Iris pigment epithelial cell (primary cell): ENCODE measurements at regions not wholly inside any gene's neighbourhood (a gene's known extent, or its start where the extent isn't known, plus 50 kb on each side); places are given as distances from the start of the nearest gene placed in this dataset.
A peak's percentile ranks its signal among the peaks of the same experiment; 100 is the strongest.

Experiments
- DNase-seq: peaks from one replicate; pipeline ENCODE4 v3.0.0-alpha.2; 2011; ENCODE audit warnings: low read depth

DNA sequence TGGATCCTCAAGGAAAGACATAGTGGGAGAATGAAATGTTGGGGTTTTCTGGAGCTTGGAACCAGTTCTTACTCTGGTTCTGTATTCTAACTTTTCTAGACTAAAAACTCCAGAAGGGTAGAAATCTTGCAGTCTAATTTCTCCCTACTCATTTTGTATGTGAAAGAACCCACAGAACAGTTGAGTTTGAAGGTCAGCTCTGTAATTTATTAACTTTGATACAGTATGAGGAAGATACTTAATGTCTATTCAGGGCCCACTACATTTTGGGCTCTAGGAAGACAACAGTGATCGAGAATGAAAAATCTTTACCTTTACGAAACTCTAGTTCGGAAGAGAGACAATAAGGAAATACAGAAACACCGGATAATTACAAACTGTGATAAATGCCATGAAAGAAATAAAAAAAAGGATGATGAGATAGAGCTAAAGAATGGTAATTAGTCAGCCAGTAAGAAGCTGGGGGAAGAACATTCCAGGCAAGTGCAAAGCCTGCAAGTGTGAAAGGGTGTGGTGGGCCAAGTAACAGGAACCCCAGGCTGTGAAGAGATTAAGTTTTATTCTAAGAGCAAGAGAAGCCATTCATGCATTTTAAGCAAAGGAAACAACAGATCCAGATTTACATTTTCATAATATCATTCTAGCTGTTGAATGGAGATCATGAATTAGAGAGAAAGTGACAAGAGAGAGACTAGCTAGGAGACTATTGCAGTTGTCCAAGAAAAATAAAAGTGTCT, 159.9 kb upstream of the HMCN1 start:
- DNase-seq: peak; percentile 14

GRCh38 chr1:185573677-185574076, 160.5 kb upstream of the HMCN1 start:
- no peak for DNase-seq

DNA sequence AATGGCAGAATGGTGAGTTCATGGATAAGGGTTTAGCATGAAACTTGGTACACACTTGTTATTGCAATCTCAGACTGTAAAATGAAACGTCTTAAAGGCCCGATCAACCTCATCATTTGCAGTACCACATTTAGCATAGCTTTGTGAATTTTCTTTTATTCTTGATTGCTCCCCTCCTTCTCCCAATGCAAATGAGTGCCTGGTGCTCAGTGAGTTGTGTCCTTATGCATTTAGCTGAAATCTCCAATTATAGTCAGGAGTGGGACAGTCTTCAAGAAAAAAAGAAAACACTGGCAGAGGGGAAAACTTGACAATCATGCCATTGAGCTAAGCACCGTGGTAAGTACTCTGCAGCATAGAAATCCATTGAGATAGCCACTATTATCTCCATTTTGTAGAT, 161.0 kb upstream of the HMCN1 start:
- no peak for DNase-seq

DNA sequence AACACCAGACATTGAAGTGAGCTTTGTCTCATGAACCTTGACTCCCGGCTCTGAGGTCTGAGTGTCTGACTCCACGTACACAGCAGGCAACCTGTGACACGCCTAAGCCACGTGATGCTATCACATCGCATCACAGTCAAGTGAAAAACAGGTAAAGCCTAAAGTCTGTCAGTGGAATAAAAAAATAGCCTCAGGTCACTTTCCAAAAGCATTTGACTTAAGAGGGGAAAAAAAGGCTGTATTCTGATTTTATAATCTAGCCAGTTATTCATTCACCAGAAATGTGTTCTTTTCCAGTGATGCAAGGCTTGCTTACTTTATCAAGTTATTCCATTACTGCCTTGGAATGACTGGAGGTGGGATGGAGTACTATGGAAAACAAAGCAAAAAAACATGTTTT, 163.2 kb upstream of the HMCN1 start:
- DNase-seq: no peak

- no peak for DNase-seq
Measured at GRCh38 chr1:185568155-185569123, 165.8 kb upstream of the HMCN1 start.

DNA sequence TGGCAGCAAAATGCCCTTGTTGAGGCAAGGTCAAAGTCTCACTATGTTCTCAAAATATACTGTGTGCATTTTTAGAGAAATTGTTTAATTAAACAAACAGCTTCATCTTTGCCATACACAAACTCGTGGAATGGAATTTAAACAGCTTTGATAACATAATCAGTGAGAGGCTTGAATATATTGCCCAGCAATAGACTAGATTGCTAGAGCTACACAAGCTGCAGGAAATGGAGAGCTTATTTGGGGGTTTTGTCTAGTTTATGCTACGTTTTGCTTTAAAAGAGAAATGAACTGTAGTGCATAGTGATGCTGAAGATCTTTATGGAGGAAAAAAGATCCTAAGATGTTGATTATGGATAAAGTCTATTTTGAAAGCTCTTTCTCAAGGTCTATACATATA, 166.8 kb upstream of the HMCN1 start:
- DNase-seq: no peak

GRCh38 chr1:185566995-185567394, 167.2 kb upstream of the HMCN1 start:
- peak; percentile 67 for DNase-seq

- peak; percentile 65 for DNase-seq
Measured at GRCh38 chr1:185565302-185565701, 168.9 kb upstream of the HMCN1 start.

- DNase-seq: no peak
Measured at GRCh38 chr1:185564816-185565215, 169.4 kb upstream of the HMCN1 start.

- no peak for DNase-seq
Measured at GRCh38 chr1:185562461-185563359, 171.5 kb upstream of the HMCN1 start.

- peak; percentile 66 for DNase-seq
Measured at GRCh38 chr1:185561629-185562028, 172.6 kb upstream of the HMCN1 start.

GRCh38 chr1:185560760-185561159, 173.4 kb upstream of the HMCN1 start:
- no peak for DNase-seq

- peak; percentile 73 for DNase-seq
Measured at GRCh38 chr1:185559684-185560331, 174.4 kb upstream of the HMCN1 start.

- no peak for DNase-seq
Measured at GRCh38 chr1:185559151-185559550, 175.0 kb upstream of the HMCN1 start.

- no peak for DNase-seq
Measured at GRCh38 chr1:185556561-185556960, 177.6 kb upstream of the HMCN1 start.

DNA sequence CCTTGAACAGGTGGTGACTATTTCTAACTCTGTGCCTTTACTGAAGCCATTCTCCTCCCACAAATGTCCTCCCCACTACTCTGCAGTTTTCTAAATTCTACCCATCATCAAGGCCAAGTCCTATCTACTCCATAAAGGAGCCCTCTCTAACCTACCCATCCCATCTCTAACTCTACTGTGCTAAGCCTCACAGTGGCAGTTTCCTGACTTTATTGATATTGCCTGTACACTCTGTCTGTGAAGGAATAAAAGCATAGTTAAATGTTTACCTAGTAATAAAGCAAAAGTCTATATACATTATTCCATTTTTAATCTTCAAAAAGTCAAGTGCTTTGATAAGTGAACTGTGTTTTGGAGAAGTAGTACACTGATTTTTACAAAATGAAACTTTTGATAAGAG, 178.4 kb upstream of the HMCN1 start:
- DNase-seq: no peak

DNA sequence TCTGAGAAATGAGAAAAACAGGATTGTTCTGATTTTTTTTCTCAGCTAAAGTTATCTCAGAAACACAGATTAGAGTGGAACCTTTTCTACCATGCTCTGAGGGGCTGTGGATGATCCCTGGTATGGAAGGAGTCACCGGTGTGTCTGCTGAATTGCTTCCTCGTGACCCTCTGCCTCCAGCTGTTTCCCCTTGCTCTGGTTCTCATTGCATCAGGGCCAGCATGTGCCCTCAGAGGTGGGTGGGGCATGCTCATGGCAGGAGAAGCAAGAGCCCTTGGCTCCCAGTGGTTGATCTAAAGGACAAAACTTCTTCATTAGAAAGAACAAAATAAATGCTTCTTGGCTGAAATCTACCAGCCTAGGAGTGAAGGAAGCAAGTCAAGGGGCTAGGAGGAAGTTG, 183.2 kb upstream of the HMCN1 start:
- DNase-seq: no peak

DNA sequence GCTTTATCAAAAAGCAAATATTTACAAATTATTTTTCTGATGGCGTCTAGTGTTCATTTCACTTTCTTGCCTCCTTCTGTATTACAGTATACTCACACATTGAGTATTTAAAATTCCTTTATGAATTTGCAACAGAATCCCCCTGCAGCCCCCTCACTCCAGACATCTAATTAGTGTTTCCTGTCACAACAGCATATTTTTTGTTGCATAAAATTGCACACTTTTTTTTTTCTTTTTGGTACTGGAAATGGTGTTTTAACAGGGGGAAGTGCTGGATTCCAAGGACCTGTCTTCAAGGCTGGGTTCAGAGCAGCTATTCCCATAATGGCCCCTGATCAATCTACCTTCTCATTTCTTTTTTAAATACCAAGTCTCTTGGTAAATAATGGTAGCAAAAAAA, 184.3 kb upstream of the HMCN1 start:
- no peak for DNase-seq

DNA sequence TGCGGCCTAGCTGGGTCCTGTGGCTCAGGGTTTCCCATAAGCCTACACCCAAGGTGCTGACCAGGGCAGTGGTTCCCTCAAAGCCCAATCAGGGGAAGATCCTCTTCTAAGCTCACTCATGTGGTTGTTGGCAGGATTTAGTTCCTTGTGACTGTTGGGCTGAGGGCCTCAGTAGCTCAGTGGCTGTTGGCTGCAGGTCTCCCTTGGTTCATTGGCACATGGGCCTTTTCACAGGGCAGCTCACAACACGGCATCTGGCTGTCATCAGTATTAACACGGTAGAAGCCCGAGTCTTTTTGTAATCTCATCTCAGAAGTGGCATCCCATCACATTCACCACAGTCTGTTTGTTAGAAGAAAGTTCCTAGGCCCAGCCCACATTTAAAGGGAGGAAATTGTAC, 188.2 kb upstream of the HMCN1 start:
- DNase-seq: no peak

DNA sequence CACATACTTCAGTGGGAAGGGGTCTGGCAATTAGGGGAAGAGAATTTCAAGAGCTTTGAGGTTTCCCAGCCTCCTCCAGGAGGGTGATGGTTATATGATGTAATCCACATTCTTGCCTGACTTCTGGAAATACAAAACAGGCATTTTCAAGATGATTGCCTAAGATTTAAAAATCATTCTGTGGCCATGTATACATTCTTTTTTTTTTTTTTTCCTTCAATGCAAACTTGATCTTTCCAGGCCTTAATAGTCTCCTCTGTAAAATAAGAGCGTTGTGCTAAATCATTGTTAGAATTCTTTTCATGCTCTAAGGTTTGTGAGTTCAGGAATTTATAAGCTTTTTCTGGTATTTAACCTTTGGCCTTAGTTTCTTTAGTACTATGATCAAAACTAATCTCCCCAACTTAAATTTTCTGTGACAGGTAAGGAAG, 192.3 kb upstream of the HMCN1 start:
- DNase-seq: peak; percentile 39

GRCh38 chr1:185540295-185540694, 193.9 kb upstream of the HMCN1 start:
- no peak for DNase-seq
